Thymus (tissue), 11 donors: ENCODE measurements at regions not wholly inside any gene's neighbourhood (a gene's known extent, or its start where the extent isn't known, plus 50 kb on each side); places are given as distances from the start of the nearest gene placed in this dataset.
"Not testable (repeated sequence)": the region's sequence is repeated elsewhere in the genome, so short reads cannot be mapped to it uniquely, and the experiment has no call there.

Source experiments
- DNase-seq, 9 donors: peaks; one replicate each; pipeline ENCODE4 v3.0.0-alpha.2; 2013; ENCODE audit warnings: low spot score in 9 of 9, low read depth in 6 of 9, missing footprints in 1 of 9
- H3K27ac ChIP-seq, 2 donors: one replicate each; pipeline ENCODE4 v1.5.1; 2013; ENCODE audit warnings: control low read depth in 1 of 2, low read depth in 1 of 2, low read length in 1 of 2, mild to moderate bottlenecking in 1 of 2, moderate library complexity in 1 of 2
- H3K27me3 ChIP-seq, 2 donors: one replicate each; pipeline ENCODE4 v1.5.1; 2013; ENCODE audit warnings: low read length in 1 of 2; ENCODE audit not compliant: control insufficient read depth in 2 of 2, insufficient read depth in 1 of 2
- H3K36me3 ChIP-seq, 2 donors: one replicate each; pipeline ENCODE4 v1.5.1; 2013; ENCODE audit warnings: low read length in 1 of 2, mild to moderate bottlenecking in 1 of 2, moderate library complexity in 1 of 2; ENCODE audit not compliant: control insufficient read depth in 2 of 2, insufficient read depth in 2 of 2
- H3K4me1 ChIP-seq, 2 donors: one replicate each; pipeline ENCODE4 v1.5.1; 2013; ENCODE audit warnings: low read length in 2 of 2; ENCODE audit not compliant: control insufficient read depth in 2 of 2, insufficient read depth in 2 of 2
- H3K4me3 ChIP-seq, 2 donors: one replicate each; pipeline ENCODE4 v1.5.1; 2013; ENCODE audit warnings: low read length in 2 of 2, control low read depth in 1 of 2, mild to moderate bottlenecking in 1 of 2
- H3K9me3 ChIP-seq, 2 donors: one replicate each; pipeline ENCODE4 v1.5.1; 2013; ENCODE audit warnings: low read length in 1 of 2, mild to moderate bottlenecking in 1 of 2; ENCODE audit not compliant: control insufficient read depth in 2 of 2, insufficient read depth in 1 of 2
- WGBS: extraction: QIAGEN DNeasy Blood & Tissue Kit; methylation state at CpG from one replicate; pipeline ENCODE4 v1.1.7; 2013; 5-methylcytosine and 5-hydroxymethylcytosine counted together
- donor health status: healthy.

DNA sequence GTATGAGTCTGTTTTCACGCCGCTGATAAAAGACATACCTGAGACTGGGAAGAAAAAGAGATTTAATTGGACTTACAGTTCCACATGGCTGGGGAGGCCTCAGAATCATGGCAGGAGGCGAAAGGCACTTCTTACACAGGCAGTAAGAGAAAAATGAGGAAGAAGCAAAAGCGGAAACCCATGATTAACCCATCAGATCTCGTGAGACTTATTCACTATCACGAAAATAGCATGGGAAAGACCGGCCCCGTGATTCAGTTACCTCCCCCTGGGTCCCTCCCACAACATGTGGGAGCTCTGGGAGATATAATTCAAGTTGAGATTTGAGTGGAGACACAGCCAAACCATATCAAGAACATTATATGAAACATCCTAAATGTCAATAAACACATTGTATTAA lies 116.7 kb upstream of the C2CD4B start:
- H3K27me3 ChIP-seq, H3K27ac ChIP-seq, H3K9me3 ChIP-seq, H3K4me1 ChIP-seq, DNase-seq, H3K4me3 ChIP-seq, H3K36me3 ChIP-seq: not testable (repeated sequence)
- 92% methylated on average over 8 of the region's 8 CpGs for WGBS

- Histone ChIP-seq H3K27ac (no peak overlapping the region), H3K36me3 (no peaks in the 10 kb centered on the region), H3K4me3 (no peak overlapping the region), H3K27me3 (peaks cover 0 to 2% of the 10 kb centered on the region in 2 donors), H3K4me1 (no peaks in the 10 kb centered on the region), H3K9me3 (no peaks in the 10 kb centered on the region)
- DNase-seq, result no peak
- 89% methylated on average over 4 of the region's 4 CpGs for WGBS
Measured at GRCh38 chr15:62287066-62287857, 122.2 kb upstream of the C2CD4B start.

DNA sequence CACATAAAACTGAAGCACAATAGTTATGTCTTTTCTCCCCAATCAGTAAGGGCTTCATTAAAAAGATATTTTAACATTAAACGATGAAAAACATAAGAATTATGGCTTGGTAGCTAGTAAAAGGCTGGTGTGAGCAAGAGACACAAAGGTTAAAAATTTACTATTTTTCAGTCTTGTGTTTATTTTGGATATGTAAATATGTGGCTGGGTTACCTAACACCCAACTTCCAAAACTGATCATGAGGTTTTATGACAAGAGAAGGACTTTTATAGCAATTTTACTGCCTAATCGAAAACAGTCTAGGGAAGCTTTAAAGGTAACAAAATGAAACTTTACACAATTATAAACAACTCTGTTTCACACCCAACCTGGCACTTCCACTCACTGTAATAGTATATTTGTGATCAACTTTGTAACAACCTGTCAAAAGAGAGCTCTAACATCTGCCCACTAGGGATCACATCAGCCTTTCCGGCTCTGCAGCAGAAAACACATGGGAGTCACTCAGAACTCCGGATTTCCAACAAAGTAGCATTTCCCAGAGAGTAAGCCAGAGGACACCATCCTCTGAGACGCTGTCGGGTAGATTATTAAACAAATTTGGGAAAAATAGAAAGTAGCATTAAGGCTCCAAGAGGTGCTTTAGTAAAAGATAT lies 123.4 kb upstream of the C2CD4B start:
- H3K9me3 ChIP-seq, result no peaks in the 10 kb centered on the region
- H3K4me3 ChIP-seq, result no peak overlapping the region
- no peak for DNase-seq
- H3K4me1 ChIP-seq, result no peaks in the 10 kb centered on the region
- no peaks in the 10 kb centered on the region for H3K36me3 ChIP-seq
- 92% methylated on average over 6 of the region's 6 CpGs for WGBS
- no peak overlapping the region for H3K27ac ChIP-seq
- H3K27me3 ChIP-seq, result peaks cover 0 to 2% of the 10 kb centered on the region in 2 donors

GRCh38 chr15:62291262-62291661 lies 126.2 kb upstream of the C2CD4B start:
- 92% methylated on average over 2 of the region's 2 CpGs for WGBS
- Histone ChIP-seq H3K4me3 (no peak overlapping the region), H3K27me3 (peaks cover 0 to 6% of the 10 kb centered on the region in 2 donors), H3K27ac (no peak overlapping the region), H3K36me3 (no peaks in the 10 kb centered on the region), H3K4me1 (no peaks in the 10 kb centered on the region), H3K9me3 (no peaks in the 10 kb centered on the region)
- DNase-seq, result no peak

- Histone ChIP-seq H3K4me3 (no peak overlapping the region), H3K27ac (no peak overlapping the region), H3K27me3 (peaks cover 0 to 4% of the 10 kb centered on the region in 2 donors), H3K36me3 (no peaks in the 10 kb centered on the region), H3K4me1 (no peaks in the 10 kb centered on the region), H3K9me3 (no peaks in the 10 kb centered on the region)
- DNase-seq, result no peak
- 83% methylated on average over 12 of the region's 12 CpGs for WGBS
Measured at GRCh38 chr15:62296756-62297507, 131.8 kb upstream of the C2CD4B start.

- no peaks in the 10 kb centered on the region for H3K36me3 ChIP-seq
- no peak overlapping the region for H3K4me3 ChIP-seq
- H3K27ac ChIP-seq, result no peak overlapping the region
- DNase-seq, result no peak
- H3K4me1 ChIP-seq, result no peaks in the 10 kb centered on the region
- no peaks in the 10 kb centered on the region for H3K9me3 ChIP-seq
- H3K27me3 ChIP-seq, result peaks cover 0 to 4% of the 10 kb centered on the region in 2 donors
- WGBS, result 100% methylated on average over 1 of the region's 1 CpG
Measured at GRCh38 chr15:62297522-62297921, 132.4 kb upstream of the C2CD4B start.

- no peaks in the 10 kb centered on the region for H3K36me3 ChIP-seq
- DNase-seq, result no peak
Measured at GRCh38 chr15:62297933-62298332, 132.8 kb upstream of the C2CD4B start.

DNA sequence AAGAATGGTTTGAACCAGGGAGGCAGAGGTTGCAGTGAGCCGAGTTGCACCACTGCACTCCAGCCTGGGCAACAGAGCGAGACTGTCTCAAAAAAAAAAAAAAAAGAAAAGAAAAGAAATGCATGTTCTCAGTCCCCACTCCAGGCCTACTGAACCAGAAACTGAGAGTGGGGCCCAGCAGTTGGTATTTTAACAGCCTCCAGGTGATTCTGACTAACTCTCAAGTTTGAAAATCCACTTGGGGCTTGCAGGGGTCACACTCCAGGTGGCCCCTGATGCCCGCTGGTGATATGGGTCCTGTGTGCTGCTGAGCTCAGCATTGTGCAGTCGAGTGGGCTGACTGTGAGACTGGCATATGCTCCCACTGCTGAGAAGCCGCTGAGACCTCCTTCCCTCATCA lies 133.7 kb upstream of the C2CD4B start:
- Histone ChIP-seq H3K27ac (no peak overlapping the region), H3K36me3 (no peaks in the 10 kb centered on the region), H3K4me3 (no peak overlapping the region), H3K9me3 (no peaks in the 10 kb centered on the region), H3K27me3 (peaks cover 0 to 4% of the 10 kb centered on the region in 2 donors), H3K4me1 (no peaks in the 10 kb centered on the region)
- DNase-seq, result no peak
- 96% methylated on average over 5 of the region's 5 CpGs for WGBS

More at GRCh38 chr15:62297933-62298332, 132.8 kb upstream of the C2CD4B start:
- Histone ChIP-seq H3K27ac (no peak overlapping the region), H3K4me1 (no peaks in the 10 kb centered on the region), H3K9me3 (no peaks in the 10 kb centered on the region), H3K27me3 (peaks cover 0 to 4% of the 10 kb centered on the region in 2 donors), H3K4me3 (no peak overlapping the region)
- WGBS, result 92% methylated on average over 5 of the region's 5 CpGs

GRCh38 chr15:62299541-62299940 lies 134.5 kb upstream of the C2CD4B start:
- WGBS, result 95% methylated on average over 10 of the region's 10 CpGs

More at GRCh38 chr15:62299541-62299940, 134.5 kb upstream of the C2CD4B start:
- Histone ChIP-seq H3K4me1 (no peaks in the 10 kb centered on the region), H3K4me3 (no peak overlapping the region), H3K27ac (no peak overlapping the region), H3K9me3 (no peaks in the 10 kb centered on the region), H3K36me3 (no peaks in the 10 kb centered on the region), H3K27me3 (peaks cover 0 to 4% of the 10 kb centered on the region in 2 donors)
- DNase-seq, result no peak
